GM10248 (cell line): ENCODE measurements at regions not wholly inside any gene's neighbourhood (a gene's known extent, or its start where the extent isn't known, plus 50 kb on each side); places are given as distances from the start of the nearest gene placed in this dataset.

Experiments
- CTCF ChIA-PET: fragments of 300-600 bp; sonication (Branson Sonifier 250); formaldehyde crosslinking; extraction: SDS; loops from one replicate; lab custom pipeline; 2021; ENCODE audit warnings: antibody characterized with exemption; lab: Yijun Ruan, JAX
- POLR2A ChIA-PET: fragments of 350-650 bp; sonication (Branson Sonifier 250); formaldehyde crosslinking; extraction: SDS; loops from one replicate; lab custom pipeline; 2020; ENCODE audit warnings: antibody characterized with exemption; lab: Yijun Ruan, JAX
- DNase-seq: peaks from one replicate; pipeline ENCODE4 v3.0.0; 2012; ENCODE audit errors: extremely low spot score
- CTCF ChIP-seq: IDR thresholded peaks from 2 replicates; pipeline ENCODE4 v1.5.1; 2012; ENCODE audit warnings: mild to moderate bottlenecking, low read depth; ENCODE audit errors: extremely low read depth, missing control alignments, control extremely low read depth

GRCh38 chr3:189529889-189530471, 101.2 kb upstream of the TP63 start:
- no peak for TF ChIP-seq CTCF
- DNase-seq: no peak
- CTCF ChIA-PET: interaction anchor here (0.9 to 2.0 kb wide), 3 partner anchors 13 to 33 kb away, joined by 3 to 10 read pairs (median 3); no protein-coding TSS in a partner anchor
- POLR2A ChIA-PET: no interaction called here

GRCh38 chr3:189530822-189531221, 100.4 kb upstream of the TP63 start:
- no peak for TF ChIP-seq CTCF
- POLR2A ChIA-PET: no interaction called here
- CTCF ChIA-PET: interaction anchor here (0.9 to 2.0 kb wide), 2 partner anchors 9 to 19 kb away, joined by 3 to 10 read pairs; no protein-coding TSS in a partner anchor
- DNase-seq: no peak

- CTCF ChIA-PET: interaction anchor here (0.9 to 1.6 kb wide), 3 partner anchors 8 to 46 kb away, joined by 3 read pairs; no protein-coding TSS in a partner anchor
- DNase-seq: no peak
- no peak for TF ChIP-seq CTCF
- POLR2A ChIA-PET: no interaction called here
Observed at GRCh38 chr3:189531271-189531670, 99.9 kb upstream of the TP63 start.

GRCh38 chr3:189534531-189534930, 96.7 kb upstream of the TP63 start:
- no peak for TF ChIP-seq CTCF
- DNase-seq: no peak
- ChIA-PET CTCF (interaction anchor here (0.7 to 1.8 kb wide), 2 partner anchors 21 to 28 kb away, joined by 3 to 6 read pairs; no protein-coding TSS in a partner anchor), POLR2A (no interaction called here)

GRCh38 chr3:189537135-189537534, 94.1 kb upstream of the TP63 start:
- no peak for DNase-seq
- POLR2A ChIA-PET: no interaction called here
- CTCF ChIA-PET: no interaction called here
- TF ChIP-seq CTCF: no peak

GRCh38 chr3:189547448-189547847, 83.7 kb upstream of the TP63 start:
- no peak for TF ChIP-seq CTCF
- no peak for DNase-seq
- ChIA-PET CTCF (interaction anchor here (1.0 kb wide), 1 partner anchor 14 kb away, joined by 3 read pairs; no protein-coding TSS in a partner anchor), POLR2A (no interaction called here)

- ChIA-PET CTCF (no interaction called here), POLR2A (no interaction called here)
- no peak for TF ChIP-seq CTCF
- DNase-seq: no peak
Observed at GRCh38 chr3:189548053-189548452, 83.1 kb upstream of the TP63 start.
